GM20000 (cell line): ENCODE measurements at regions not wholly inside any gene's neighbourhood (a gene's known extent, or its start where the extent isn't known, plus 50 kb on each side); places are given as distances from the start of the nearest gene placed in this dataset.

Experiments
- DNase-seq: peaks from one replicate; pipeline ENCODE4 v3.0.0; 2012; ENCODE audit warnings: low spot score
- TF ChIP-seq, protein P1 (sequence below): IDR thresholded peaks from 2 replicates; pipeline ENCODE4 v1.5.1; 2012; ENCODE audit warnings: mild to moderate bottlenecking, control low read depth; ENCODE audit errors: extremely low read depth, missing control alignments

DNA sequence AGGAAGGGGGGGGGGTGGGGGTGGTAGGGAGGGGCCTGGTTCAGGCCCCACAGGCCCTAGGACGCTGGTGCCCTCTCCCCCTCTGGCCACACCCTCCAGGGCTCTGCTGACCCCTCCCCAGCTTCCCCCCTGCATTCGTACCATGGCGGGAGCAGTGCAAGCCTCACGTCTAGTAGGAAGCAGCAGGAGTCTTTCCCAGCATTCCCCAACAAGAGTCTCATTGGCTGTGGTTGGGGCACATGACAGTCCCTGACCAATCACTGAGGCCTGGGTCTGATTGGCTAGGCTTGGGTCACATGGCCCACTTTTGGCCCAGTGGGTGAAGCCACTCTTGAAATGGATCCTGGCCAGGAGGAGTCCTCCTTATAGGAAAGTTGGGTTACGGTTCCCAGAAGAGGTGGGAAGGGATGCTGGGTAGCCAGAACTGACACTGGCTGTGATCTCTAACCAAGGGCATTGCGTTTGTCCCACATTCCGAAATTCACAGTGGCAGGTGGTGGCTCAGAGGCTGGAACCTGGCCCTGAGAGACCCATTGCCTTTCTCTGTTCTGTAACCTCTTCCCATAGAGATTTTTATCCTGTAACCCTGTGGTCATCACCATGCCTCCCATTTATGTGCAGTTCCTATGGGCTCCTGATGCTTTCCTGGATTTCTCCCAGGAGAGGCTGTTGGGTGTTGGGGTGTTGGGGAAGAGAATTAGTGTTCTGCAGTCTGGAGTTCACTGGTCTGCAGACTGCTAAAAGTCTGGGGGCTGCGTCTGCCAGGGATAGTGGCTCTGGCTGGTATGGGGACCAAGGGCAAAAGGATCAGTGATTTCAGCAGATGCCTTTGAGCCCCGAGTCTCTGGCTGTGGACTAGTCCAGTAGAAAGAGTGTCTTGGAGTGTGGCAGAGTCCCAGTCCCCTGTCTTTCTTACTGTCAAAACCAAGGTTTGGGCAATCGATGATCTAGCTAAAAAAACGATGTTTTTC, 58.9 kb upstream of the MYEOV start:
- TF ChIP-seq, protein P1, sequence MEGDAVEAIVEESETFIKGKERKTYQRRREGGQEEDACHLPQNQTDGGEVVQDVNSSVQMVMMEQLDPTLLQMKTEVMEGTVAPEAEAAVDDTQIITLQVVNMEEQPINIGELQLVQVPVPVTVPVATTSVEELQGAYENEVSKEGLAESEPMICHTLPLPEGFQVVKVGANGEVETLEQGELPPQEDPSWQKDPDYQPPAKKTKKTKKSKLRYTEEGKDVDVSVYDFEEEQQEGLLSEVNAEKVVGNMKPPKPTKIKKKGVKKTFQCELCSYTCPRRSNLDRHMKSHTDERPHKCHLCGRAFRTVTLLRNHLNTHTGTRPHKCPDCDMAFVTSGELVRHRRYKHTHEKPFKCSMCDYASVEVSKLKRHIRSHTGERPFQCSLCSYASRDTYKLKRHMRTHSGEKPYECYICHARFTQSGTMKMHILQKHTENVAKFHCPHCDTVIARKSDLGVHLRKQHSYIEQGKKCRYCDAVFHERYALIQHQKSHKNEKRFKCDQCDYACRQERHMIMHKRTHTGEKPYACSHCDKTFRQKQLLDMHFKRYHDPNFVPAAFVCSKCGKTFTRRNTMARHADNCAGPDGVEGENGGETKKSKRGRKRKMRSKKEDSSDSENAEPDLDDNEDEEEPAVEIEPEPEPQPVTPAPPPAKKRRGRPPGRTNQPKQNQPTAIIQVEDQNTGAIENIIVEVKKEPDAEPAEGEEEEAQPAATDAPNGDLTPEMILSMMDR: no peak
- DNase-seq: no peak

DNA sequence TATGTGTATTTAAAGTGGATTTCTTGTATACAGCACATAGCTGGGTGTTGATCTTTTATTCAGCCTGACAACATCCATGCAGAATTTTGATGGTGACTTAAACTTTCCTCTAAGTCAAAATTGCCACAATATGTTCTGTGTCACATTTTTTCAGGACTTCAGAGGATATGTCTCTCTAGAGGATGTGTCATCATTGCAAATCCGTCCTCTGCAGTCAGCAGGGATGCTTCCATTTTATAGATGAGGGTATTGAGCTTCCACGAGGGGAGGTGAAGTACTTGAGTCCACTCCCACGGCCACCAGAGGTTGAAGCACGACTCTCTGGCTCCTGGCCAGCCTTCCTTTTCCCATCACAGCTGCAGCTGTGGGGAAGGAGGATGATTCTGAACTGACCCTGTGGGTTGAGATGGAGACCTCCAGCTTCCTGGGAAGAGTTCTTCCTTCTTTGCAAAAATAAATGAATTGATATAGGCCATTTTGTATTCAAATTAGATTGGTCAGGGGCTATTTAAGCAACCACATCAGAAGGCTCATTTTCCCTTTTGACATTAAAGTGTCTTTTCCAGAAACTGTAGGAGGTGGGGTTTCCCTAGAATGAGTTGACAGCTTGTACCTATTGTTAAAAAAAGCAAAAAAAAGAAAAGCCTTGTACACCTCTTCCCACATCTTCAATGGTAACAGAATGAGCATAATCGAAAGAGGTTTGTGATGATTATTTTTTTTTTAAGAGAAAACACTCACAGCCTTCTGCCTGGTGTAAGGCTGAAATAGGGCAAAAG, 55.2 kb upstream of the MYEOV start:
- DNase-seq: peak; percentile 47
- TF ChIP-seq, protein P1: no peak

DNA sequence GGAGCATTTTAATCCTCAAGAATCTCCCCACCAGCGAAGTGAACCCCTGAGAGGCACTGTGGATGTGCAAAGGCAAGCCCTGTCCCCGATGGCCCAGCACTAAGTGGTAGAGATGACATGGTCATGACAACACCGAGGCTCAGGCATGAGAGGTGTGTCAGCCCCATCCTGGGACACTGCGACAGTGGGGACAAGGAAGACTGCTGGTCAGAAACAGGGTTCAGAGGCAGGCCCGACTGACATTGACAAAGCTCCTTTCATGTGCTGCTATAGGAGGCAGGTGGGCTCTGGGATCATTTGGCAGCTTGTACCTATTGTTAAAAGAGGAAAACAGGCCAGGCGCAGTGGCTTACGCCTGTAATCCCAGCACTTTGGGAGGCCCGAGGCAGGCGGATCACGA, 54.3 kb upstream of the MYEOV start:
- DNase-seq: no peak
- TF ChIP-seq, protein P1: no peak

DNA sequence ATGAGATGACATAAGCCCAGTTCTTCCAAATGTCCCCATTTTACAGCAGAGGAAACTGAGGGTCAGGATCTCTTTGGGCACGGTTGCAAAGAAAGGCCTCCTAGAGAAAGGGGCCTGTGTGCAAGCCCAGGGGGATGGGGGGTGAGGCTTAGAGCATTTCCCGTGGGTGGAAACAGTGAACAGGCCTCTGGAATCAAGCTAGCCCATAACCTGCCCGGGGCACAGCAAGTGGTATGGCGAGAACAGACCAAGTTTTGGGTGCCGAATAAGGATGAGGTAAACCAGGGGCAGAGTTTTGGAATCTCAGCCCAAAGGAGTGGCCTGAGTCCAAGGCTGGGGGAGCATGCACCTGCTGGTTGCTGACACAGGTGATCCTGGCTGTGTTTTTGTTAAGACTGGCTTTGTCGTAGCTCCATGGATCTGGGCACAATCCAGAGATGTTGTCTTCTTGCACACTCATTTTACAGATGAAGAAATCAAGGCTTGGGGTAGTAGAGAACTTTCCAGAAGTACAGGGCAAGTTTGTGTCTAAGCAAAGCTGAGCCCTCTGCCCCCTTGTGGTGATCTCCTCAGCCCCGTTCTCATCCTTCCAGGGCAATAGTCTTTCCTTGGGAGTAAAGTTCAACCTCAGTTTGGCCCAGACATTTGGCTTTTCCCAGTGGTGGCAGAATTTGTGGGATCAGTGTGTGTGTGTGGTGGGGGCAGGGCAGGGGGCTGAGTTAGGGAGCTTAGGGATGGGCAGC, 53.5 kb upstream of the MYEOV start:
- TF ChIP-seq, protein P1: no peak
- DNase-seq: no peak

DNA sequence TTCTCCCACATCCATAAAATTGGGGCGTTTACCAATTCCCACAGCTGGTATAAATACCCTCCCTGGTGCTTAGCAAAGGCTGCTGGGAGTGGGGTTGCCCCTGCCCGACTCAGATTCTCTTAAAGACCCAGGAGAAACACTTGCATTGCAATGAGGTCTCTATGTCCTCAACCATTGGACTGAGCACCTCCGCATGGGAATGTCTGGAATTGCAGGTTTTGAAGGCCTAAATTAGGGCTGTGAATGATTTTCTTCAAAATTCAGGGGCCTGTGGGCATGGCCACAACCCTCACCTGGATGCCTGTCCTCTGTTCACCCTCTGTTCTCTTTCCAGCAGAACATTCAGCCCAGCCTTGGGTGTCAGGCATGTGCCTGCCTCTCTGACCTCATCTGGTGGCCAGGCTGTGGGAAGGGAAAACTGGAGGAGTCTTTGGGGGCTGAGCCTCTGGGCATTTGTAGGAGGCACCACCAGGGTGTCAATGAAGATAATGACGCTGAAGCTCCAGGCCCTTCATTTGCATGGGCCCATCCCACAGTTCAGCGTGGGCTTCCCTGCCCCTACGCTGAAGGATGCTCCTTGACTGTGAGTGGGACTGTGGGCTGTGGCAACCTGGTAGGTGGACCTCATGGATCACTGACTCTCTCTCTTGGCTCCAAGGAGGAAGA, 52.7 kb upstream of the MYEOV start:
- TF ChIP-seq, protein P1: no peak
- no peak for DNase-seq

DNA sequence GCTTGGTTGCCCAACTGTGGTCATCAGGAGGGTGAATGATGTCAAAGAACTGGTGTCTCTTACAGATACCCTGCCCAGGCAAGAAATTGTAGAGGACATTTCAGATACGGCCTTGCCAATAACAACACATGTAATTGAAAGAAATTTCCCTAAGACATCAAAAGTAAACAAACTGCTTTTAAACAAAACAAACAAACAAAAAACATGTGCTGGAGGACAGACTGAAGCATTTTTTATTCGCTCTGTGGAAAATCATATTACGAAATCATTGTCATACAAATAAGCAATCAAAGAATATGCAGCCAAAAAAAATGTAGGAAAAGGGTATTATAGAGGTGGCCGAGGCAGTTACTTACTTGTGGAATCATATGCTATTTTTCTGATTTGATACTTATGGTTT, 52.1 kb upstream of the MYEOV start:
- no peak for DNase-seq
- TF ChIP-seq, protein P1: no peak
